ENCODE measurements at regions not wholly inside any gene's neighbourhood (a gene's known extent, or its start where the extent isn't known, plus 50 kb on each side); places are given as distances from the start of the nearest gene placed in this dataset.

DNA sequence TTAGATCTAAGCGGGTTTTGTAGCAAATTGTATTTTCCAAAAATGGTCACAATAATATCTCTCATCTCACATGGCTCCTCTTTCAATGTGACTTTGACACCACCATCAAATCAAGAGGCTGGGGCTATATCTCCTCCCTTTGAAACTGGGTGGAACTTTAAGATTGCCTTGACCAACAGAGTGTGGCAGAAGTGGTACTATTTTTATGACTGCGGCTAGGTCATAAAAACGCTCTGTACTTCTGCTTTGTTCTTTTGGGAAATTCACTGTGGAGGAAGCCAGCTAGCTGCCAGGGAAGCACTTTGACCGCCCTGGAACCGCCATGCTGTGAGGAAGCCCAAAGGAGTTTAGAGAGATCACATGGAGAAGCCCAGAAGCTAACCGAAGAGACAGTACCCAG, 50.7 kb upstream of the ACOT11 start:
- DNase-seq: no peak

DNA sequence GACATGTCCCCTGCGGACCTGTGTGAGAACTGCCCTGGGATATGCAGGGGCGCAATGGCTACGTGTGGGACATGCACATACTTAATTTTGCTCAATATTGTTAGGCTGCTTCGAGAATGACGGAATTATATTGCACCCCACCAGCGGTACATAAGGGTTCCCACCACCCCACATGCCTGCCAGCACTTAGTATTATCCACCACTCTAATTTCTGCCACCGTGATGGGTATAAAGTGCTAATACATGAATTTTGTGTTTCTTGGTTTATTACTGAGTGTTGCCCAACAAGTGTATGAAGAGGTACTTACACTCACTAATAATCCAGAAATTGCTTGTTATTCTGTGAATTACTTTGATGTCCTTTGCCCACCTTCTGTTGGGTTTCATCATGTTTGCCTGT, 52.1 kb upstream of the ACOT11 start:
- no peak for DNase-seq

DNA sequence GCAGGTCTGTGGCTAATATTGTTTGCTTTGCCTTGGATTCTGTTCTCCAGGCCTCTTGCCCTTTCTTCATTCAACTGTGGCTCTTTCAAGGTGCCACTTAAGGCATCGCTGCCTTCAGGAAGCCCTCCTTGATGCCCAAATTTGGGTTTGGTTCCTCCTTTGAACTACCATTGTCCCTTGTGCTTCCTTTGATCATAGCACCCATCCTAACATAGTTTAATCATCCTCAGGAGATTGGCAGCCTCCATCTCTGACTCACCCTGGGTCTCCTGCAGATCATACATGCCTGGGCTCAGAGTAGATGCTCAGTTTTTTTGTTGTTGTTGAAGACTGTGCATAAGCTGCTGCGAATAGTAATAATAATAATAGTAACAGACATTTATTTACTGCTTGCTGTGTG, 54.4 kb upstream of the ACOT11 start:
- DNase-seq: no peak

DNA sequence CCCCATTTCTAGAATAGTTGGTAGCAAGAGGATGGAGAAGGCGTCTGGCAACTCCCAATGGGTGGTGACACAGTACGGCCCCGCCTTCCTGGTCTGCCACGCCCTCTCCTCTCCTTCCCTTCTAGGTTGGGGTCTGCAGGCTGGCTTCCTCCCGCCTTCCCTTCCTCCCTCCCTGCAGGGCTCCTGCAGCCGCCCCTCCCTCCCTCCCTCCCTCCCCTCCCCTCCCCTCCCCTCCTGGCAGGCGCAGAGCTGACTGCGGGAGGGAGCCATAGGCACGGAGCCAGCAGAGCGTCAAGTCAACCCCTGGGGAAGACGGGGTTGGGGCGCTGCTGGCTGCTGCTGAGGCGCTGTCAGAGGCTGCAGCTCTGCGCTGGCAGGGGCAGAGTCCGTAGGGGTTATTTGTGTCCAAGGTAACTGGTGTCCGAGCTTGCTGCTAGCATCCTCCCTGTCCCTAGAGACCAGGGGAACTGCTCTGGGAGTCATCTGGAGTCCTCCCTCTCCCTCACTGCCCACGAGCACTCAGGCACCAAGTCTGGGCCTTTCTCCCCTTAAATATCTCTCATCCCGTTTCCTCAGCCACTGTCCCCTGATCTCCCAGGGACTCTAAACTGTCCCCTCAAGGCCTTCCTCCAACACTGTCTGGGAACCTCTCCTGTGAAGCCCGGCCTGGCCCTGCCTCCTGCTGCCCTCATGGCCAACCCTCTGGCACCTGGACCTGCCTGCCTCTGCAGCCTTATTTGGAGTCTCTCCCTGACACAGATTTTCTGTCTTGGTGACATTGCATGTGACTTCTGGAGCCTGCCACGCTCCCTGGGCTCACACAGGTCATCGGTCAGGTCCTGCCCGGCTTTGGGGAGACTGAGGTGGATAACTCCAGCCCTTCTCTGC, 57.4 kb upstream of the ACOT11 start:
- DNase-seq: peak; percentile 17

DNA sequence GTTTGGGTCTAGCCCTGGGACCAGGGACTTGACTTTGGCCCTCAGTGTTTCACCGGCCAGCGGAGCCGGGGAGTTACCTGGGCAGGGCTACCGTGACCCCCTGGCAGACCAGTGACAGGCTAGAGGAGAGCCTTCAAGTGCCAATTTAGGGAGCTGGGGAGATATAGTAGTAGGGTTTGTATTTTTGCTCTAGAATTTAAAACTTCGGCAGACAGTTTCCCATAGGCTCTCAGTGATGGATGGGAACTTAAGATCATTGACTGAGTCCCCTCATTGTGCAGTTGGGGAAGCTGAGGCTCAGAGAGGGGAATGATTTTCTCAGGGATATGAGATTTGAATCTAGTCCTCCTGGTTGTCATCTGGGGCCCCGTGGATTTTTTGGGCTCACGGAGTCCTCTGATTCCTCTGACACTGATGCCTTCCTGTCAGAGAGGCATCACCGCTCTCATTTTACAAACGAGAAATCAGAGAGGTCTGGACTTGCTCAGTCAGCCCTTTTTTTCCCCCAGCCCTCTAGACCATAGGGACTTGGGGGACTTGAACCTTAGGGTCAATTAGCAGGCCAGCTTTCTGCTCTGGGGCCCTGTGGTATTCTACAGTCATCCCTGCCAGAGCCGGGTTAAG, 58.3 kb upstream of the ACOT11 start:
- no peak for DNase-seq

DNA sequence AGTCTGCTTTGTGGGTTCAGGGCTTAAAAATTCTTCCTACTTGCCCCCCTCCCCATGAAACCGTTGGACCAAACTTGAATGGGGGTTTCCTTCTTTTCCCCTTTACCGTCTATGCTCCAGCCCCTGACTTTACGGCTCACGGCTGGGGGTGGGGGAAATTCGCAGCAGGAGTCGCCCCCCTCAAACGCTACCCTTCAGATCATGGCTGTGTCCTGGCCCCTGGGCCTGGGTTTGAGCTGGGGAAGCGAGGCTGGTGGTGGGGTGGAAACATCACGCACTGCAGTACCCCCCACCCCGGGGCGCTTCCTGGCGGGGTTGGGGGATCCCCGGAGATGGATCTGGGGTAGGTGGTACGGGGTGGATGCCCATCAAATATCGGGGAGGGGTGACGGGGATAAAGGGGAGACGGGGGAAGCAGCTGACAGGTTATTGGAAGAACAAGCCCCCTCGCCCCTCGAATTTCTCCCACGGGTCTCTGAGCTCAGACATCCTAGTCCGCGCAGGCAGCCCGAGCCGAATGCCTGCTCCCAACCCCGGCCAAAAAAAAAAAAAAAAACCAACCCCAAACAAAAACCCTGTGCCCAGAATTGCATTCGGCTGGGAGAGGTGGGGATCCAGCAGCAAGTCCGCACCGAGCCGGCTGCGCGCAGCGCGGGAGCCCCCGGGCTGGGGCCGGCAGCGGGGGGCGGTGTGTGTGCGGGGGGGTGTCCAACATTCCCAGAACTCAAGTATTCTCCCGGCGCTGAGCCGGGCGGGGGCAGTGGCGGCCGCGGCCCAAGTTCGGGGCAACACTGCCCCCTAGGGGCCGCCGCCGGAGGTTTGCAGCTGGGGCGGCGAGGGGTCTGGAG, 59.0 kb upstream of the ACOT11 start:
- DNase-seq: peak; percentile 48

DNA sequence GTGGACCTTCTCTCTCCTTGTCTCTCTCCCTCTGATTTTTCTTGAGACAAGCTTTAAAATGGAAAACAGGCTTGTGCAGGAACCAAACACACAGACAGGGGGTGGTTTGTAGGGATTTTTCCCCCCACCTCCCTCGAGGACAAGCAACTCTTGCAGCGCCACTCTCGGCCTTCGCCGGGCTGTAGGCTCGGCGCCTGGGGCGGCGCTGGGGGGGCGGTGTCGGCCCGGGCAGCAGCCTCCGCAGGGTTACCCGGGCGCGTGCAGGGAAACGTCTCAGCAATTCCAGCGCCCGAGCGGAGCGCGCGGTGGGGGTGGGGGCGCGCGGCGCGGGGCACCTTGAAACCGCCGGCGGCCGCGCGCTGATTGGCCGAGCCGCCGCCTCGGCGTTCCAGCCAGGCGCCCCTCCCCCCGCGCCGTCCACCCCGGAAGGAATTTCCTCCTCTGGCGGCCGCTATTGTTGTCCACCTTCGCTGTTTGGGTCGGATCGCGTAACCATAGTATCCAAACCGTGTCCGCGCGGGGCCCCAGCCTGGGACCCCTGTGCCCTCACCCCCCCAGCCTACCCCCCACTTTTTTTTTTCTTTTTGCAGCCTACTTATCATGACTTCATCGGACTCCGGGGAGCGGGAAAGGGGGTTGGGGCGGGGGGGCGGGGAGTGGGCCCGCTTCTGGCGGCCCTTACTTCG, 59.8 kb upstream of the ACOT11 start:
- peak; percentile 82 for DNase-seq

DNA sequence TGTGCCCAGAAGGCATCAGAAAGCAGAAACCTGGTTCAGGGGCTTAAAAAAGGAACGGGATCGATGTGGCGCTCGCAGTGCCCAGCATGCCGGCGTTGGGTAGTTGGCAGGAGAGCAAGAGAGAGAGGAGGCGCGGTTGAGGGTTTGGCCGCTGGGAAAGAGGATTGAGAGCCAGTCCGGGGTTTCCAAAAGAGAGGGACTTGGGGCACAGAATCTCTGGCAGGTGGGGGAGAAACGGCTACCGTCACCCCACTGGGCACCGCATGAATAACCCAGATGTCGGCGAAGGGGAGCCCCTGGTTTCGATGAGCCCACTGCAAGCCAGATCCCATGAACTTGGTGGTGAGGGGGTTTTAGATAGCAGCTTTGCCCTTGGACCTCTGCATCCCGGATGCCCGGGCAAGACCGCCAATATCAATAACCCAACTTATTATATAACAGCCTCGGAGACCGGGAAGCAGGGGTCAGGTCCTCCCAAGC, 60.4 kb upstream of the ACOT11 start:
- no peak for DNase-seq

DNA sequence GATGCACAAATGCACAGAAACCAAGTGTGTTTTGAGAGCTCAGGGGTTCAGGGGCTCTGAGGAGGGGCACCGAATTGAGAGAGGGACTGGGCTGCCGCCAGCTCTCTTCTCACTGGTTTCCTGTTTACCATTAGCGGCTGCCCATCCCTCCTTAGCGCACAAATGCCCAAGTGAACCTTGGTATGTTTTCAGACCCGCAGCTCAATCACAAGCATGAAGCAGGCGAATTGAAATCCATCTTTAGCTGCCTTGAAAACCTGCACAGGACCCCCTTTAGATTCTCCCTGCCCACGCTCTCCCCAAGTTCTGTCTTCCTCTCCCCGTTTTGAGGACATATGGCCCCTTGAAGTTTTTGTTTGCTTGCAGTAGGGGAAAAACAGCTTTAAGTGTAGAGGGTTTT, 61.1 kb upstream of the ACOT11 start:
- DNase-seq: no peak

DNA sequence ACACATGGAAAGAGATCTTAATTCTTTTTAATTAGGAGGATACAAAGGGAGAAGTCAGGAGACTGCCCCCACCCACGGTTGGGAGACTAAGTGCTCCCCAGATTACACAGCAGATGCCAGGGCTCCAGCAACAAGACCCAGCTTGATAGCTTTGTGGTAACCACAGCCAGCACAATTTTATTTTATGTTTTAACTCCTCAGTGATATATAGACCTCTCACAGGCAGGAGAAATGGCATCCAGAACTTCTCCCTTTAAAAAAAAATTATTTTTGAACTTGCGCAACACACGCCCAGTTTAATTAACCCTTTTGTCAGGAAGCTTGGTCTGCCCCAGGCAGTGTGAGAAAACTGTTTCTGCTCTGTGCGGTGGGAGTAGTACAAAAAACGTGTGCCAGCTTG, 62.6 kb upstream of the ACOT11 start:
- no peak for DNase-seq

DNA sequence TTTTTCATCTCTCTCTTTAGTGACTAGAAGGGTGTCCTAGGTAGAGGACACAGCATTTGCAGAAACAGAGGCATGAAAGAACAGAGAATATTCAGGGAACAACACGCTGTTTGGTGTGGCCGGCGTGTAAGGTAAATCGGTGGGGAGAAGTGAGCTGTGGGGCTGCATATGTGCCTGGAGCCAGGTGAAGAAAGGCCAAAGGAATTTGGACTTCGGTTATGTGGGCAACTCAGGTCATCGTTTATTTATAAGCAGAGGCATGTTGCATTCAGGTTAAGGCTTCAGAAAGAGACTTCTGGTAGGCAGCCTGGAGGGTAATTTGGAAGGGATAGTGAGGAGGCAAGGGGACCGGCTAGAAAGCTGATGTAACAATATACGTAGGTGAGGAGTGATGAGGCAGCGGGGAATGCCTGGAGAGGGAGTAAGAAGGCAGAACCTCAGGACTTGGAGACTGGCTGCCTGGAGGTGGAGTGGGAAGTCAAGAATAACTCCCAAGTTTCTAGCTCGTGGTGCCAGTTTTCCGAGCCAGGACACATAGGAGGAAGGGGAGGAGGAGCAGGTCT, 64.1 kb upstream of the ACOT11 start:
- no peak for DNase-seq

DNA sequence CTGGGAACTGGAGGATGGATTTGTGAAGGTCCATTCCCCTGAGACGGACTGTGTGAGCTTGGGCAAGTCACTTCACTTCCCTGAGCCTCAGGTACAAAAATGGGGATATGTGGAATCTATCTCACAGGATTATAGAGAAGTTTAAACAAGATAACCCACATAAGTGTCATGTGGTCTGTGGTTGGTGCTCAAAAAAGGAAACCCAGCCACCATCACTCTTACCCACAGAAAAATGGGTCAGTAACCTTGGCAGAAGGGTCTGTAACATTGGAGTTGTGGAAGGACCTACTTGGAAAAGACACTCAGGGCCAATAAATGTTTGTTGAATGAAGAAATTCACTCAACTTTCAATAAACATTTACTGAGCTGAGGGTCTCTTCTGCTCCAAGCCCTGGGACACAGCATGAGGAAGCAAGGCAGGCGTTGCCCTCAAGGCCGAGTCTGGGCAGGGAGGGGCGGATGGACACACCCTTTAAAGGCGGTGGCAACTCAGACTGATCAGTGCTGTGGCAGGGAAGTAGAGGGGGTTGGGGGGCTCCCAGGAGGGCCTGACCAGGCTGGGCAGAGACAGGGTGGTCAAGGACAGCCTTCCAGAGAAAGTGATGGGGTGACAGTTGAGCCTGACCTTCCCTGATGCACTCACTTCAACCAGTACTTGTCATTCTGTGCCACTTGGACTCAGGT, 66.7 kb upstream of the ACOT11 start:
- no peak for DNase-seq

DNA sequence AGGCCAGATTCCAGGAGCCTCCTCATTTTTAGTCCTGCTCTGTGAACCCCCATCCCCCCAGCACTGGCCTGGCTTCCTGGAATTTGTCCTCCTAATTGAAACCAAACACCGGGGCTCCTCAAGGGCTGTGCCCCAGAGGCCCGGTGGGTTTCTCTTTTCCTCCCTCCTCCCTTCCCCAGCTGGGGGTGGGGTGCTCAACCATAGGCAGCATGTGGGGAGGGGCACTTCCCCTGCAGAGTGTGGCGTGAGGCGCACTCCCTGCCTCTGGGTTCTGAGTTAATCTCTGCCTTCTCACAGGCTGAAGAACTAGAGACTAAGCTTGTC, 67.5 kb upstream of the ACOT11 start:
- no peak for DNase-seq

DNA sequence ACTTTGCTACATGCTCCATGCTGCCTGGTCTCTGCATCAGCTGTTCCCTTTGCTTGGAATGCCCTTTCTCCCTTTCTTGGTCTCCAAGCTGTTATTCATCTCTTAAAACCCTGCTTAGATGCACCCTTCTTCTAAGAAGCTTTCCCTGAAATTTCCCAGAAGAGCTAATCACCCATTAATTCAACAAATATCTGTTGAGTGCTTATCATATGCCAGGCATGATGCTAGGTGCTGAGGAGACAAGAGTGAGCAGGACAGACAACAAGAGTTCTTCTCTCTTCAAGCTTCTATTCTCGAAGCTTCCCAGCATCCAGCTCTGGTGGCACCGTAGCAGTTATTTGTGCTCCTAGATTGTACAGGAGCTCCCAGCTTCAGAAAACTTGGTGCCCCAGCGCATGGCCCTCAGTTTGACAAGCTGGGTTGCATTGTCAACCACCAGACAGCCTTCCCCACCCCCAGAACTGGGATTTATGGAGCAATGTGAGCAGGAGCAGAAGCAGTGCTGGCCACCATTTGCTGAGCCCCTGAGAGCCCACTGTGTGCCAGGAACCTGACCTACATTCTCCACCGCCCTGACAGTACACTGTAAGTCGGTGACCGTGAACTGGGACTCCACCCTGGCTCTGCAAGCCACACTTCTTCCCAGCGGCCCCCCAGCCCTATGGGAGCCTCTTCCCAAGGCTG, 68.0 kb upstream of the ACOT11 start:
- no peak for DNase-seq

DNA sequence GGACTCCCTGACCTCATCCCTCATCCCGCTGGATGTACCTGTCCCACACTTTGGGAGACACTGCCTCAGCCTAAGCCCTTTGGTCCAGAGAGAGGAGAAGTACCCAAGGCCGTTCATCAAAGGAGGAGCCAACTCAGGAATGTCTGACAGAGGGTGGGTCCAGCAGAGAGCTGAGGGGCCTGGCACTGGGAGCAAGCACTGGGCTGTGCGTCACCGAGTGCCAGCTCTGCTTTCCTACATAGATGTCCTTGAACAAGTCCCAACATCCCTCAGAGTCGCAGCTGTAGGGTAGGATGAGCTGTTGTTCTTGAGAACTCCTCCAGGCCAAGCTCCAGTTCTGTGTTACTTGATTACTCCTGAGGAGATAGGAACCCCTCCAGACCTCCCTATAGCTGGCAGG, 68.8 kb upstream of the ACOT11 start:
- no peak for DNase-seq

DNA sequence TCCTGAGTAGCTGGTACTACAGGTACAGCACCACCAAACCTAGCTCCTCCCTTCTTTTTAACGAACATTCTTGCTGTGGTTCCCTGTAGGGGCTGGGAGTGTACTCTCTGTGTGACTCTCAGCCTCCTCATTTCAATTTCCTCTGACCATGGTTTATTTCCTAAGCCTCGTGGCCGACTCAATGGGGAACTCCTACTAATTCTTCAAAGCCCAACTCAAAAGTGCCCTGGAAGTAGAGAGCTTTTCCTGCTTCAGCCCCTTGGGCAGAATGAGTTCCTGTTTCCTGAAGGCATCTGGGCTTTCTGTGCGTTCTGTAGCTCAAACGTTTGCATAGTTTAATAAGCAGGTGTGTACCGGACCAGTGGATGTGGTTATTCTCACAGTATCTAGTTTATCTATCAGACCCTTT, 70.9 kb upstream of the ACOT11 start:
- no peak for DNase-seq

DNA sequence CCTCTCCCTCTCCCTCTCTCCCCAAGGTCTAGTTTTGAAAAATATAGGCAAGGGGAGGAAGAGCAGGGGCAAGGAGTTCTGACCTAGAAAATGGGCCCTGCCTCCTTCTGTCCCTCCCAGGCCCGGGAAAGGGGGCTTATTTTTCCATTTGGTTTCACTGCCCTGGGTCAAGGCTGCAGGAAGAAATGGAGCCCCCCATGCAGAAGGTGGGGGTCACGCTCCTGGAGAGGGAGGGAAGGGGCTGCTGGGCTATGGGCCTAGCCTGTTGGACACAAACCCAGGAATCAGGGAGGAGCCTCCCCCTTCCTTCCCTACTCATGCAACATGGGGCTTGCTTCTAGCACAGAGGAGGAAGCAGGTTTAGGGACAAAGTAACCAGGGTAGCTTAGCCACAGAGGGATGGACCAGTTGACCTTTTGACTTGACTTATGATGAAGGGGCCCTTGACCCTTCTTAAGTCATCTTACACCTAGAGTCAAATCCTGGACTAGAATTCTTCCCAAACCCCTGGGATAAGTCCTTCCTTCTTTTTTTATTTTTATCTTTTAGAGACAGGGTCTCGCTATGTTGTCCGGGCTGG, 70.4 kb upstream of the SSBP3 start:
- no peak for DNase-seq

DNA sequence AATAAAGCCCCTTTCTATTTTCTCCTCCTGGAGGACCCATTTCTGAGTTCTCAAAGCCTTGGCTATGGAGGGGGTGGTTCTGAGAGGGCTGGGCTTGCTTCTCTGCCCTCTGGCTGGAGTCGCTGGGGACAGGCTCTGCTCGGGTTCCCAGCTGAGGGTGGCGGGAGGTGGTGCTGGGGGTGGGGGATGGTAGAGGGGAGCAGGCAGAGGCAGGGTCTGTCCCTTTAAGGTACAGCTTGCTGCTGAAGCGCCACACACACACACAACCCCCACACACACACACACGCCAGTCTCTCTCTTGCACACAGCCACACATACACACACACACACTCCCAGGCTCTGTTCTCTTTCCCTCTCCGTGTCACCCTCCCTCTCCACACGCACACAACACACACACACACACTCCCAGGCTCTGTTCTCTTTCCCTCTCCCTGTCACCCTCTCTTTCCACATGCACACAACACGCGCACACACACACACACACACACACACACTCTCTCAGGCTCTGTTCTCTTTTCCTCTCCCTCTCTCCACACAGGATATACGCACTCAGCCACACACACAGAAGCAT, 69.8 kb upstream of the SSBP3 start:
- no peak for DNase-seq

DNA sequence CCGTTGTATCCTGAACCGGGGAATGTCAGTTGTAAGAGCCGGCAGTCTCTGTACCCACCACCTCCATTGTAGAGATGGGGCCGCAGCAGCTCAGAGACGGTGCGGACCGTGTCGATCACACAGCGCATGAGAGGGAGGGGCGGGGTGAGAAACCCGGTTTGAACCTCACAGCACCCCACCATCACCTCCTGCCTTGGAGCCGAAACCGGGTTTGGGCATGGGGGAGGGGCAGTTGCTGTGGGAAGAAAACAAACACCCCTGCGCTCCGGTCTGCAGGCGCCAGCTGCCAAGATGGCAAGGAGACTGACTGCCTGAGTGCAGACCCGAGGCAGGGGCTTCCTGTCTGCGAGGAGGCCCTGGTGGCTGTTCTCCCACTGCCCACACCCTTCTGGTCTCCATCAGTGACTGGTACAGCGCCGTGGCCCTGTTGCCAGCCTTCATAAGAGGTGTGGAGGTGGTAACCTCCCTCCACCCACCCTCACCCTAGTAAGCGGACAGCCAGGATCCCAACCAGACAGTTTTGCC, 69.2 kb upstream of the SSBP3 start:
- DNase-seq: no peak
